Endothelial cell of umbilical vein (primary cell): ENCODE measurements at regions not wholly inside any gene's neighbourhood (a gene's known extent, or its start where the extent isn't known, plus 50 kb on each side); places are given as distances from the start of the nearest gene placed in this dataset.

ENCODE experiments used
- BruUV-seq: library from RNA; stranded (reverse); fragments of 400-500 nt; replicated peaks from 2 replicates; lab custom pipeline; 2021; lab: Mats Ljungman, UMichigan
- CTCF ChIA-PET: fragments of 300-600, 350-600 bp; sonication (Branson Sonifier 250); formaldehyde crosslinking; loops from one replicate; lab custom pipeline; 2021; ENCODE audit warnings: antibody characterized with exemption, inconsistent platforms; lab: Charles Lee
- POLR2A ChIA-PET: fragments of 300-600, 350-600 bp; sonication (Branson Sonifier 250); formaldehyde crosslinking; loops from one replicate; lab custom pipeline; 2021; ENCODE audit warnings: antibody characterized with exemption, inconsistent platforms; lab: Charles Lee
- DNase-seq: peaks from one replicate; pipeline ENCODE4 v3.0.0-alpha.2; 2011; ENCODE audit warnings: low read depth, low spot score
- FAIRE-seq: peaks from 2 replicates; lab custom pipeline; 2011; peaks lifted over from hg19 to GRCh38; lab: Jason Lieb, UNC
- H2AFZ ChIP-seq: 2 replicates; pipeline ENCODE4 v1.6.0; 2012; ENCODE audit warnings: low read depth, low read length, control low read depth, inconsistent platforms
- H3K27ac ChIP-seq: 2 replicates; pipeline ENCODE4 v1.5.1; 2011; ENCODE audit warnings: low read depth, mild to moderate bottlenecking, control low read depth, low read length, moderate library complexity; ENCODE audit not compliant: insufficient read depth
- H3K27me3 ChIP-seq, 2 experiments: 2 replicates each; pipeline versions ENCODE4 v1.6.0 to v1.6.1; 2011; ENCODE audit warnings: low read length in 2 of 2, mixed read lengths in 1 of 2; ENCODE audit not compliant: control insufficient read depth in 2 of 2, insufficient read depth in 2 of 2
- H3K36me3 ChIP-seq, 2 experiments: 2 replicates in 1 of 2; 3 replicates in 1 of 2; pipeline ENCODE4 v1.5.1; 2011; ENCODE audit warnings: low read length in 2 of 2, mild to moderate bottlenecking in 1 of 2, moderate library complexity in 1 of 2; ENCODE audit not compliant: control insufficient read depth in 2 of 2, insufficient read depth in 2 of 2; ENCODE audit errors: extremely low read depth in 1 of 2
- H3K4me1 ChIP-seq: 3 replicates; pipeline ENCODE4 v1.5.1; 2011; ENCODE audit warnings: mild to moderate bottlenecking, low read length; ENCODE audit not compliant: control insufficient read depth, insufficient read depth; ENCODE audit errors: extremely low read depth
- H3K4me2 ChIP-seq: 2 replicates; pipeline ENCODE4 v1.6.1; 2011; ENCODE audit warnings: low read length, control low read depth, mixed read lengths; ENCODE audit not compliant: insufficient read depth
- H3K4me3 ChIP-seq, 3 experiments: fragments of 200-600 bp in 1 of 3; sonication (generic), shearing (Covaris generic) in 1 of 3; replicated peaks in 1 of 3; 2 replicates each; pipeline ENCODE4 v1.5.1; 2011 to 2016; ENCODE audit warnings: control low read depth in 3 of 3, low read length in 3 of 3, mild to moderate bottlenecking in 2 of 3, inconsistent platforms in 1 of 3, low read depth in 1 of 3, moderate library complexity in 1 of 3; ENCODE audit not compliant: insufficient read depth in 1 of 3
- H3K79me2 ChIP-seq: 2 replicates; pipeline ENCODE4 v1.6.0; 2012; ENCODE audit warnings: low read length, inconsistent platforms; ENCODE audit not compliant: control insufficient read depth, insufficient read depth
- H3K9ac ChIP-seq: replicated peaks from 2 replicates; pipeline ENCODE3; 2011; ENCODE audit warnings: low read length, control low read depth; ENCODE audit not compliant: insufficient read depth; ENCODE audit errors: extremely low read depth
- H3K9me1 ChIP-seq: replicated peaks from 3 replicates; pipeline ENCODE4 v1.6.0; 2011; ENCODE audit warnings: mild to moderate bottlenecking, low read length; ENCODE audit not compliant: control insufficient read depth, insufficient read depth; ENCODE audit errors: extremely low read depth
- H3K9me3 ChIP-seq: replicated peaks from 2 replicates; pipeline ENCODE4 v1.5.1; 2012; ENCODE audit warnings: low read length, inconsistent platforms; ENCODE audit not compliant: control insufficient read depth, insufficient read depth
- H4K20me1 ChIP-seq: replicated peaks from 2 replicates; pipeline ENCODE3; 2011; ENCODE audit warnings: mild to moderate bottlenecking, low read length; ENCODE audit not compliant: control insufficient read depth, insufficient read depth; ENCODE audit errors: extremely low read depth
- EZH2 ChIP-seq: IDR thresholded peaks from 2 replicates; pipeline ENCODE4 v1.6.1; 2012; ENCODE audit warnings: borderline replicate concordance, low read depth, mild to moderate bottlenecking, moderate library complexity, low read length, inconsistent platforms; ENCODE audit not compliant: severe bottlenecking
- FOS ChIP-seq: IDR thresholded peaks from 2 replicates; pipeline ENCODE4 v1.6.1; 2011; ENCODE audit warnings: mild to moderate bottlenecking, low read length, moderate library complexity, borderline replicate concordance; ENCODE audit not compliant: insufficient read depth
- GATA2 ChIP-seq: IDR thresholded peaks from 2 replicates; pipeline ENCODE4 v1.7.0; 2011; ENCODE audit warnings: low read depth, mild to moderate bottlenecking, moderate library complexity, mixed read lengths, low read length; ENCODE audit not compliant: insufficient read length, insufficient read depth
- JUN ChIP-seq: IDR thresholded peaks from 2 replicates; pipeline ENCODE4 v1.6.1; 2011; ENCODE audit warnings: borderline replicate concordance, low read depth; ENCODE audit not compliant: insufficient read length, insufficient read depth
- MYC ChIP-seq: IDR thresholded peaks from one replicate; pipeline ENCODE4 v1.6.1; 2011; ENCODE audit warnings: mild to moderate bottlenecking, low read depth, low read length
- POLR2A ChIP-seq: IDR thresholded peaks from 2 replicates; pipeline ENCODE4 v1.6.1; 2012; ENCODE audit warnings: low read depth, mild to moderate bottlenecking, control low read depth, low read length
- POLR2AphosphoS5 ChIP-seq: IDR thresholded peaks from 2 replicates; pipeline ENCODE4 v1.6.1; 2012; ENCODE audit warnings: low read depth, mild to moderate bottlenecking, control low read depth, low read length, moderate library complexity; ENCODE audit not compliant: insufficient read depth
- dilution Hi-C: fragments of 300-500 bp; cut with MboI; formaldehyde crosslinking; loops from one replicate; pipeline ENCODE4 v1.15.0; 2019; ENCODE audit warnings: low sequenced_read_pairs; ENCODE audit not compliant: extremely low pct_ligation_motif_present
- intact Hi-C: fragments of 100-400 bp; cut with micrococcal nuclease; formaldehyde crosslinking; loops from one replicate; pipeline ENCODE4 v1.10.0; 2022
- TF ChIP-seq, protein P1 (sequence below): IDR thresholded peaks from 2 replicates; pipeline ENCODE4 v1.6.1; 2011; ENCODE audit not compliant: insufficient read depth, insufficient read length
- TF ChIP-seq, protein P2 (sequence below), 2 donors: IDR thresholded peaks; 1 replicate in 1 of 2; 2 replicates in 1 of 2; pipeline ENCODE4 v1.5.1; 2011; ENCODE audit warnings: low read length in 2 of 2, mild to moderate bottlenecking in 2 of 2, moderate library complexity in 2 of 2, control low read depth in 1 of 2, inconsistent platforms in 1 of 2, low read depth in 1 of 2; ENCODE audit not compliant: insufficient read depth in 1 of 2; ENCODE audit errors: extremely low read depth in 1 of 2

DNA sequence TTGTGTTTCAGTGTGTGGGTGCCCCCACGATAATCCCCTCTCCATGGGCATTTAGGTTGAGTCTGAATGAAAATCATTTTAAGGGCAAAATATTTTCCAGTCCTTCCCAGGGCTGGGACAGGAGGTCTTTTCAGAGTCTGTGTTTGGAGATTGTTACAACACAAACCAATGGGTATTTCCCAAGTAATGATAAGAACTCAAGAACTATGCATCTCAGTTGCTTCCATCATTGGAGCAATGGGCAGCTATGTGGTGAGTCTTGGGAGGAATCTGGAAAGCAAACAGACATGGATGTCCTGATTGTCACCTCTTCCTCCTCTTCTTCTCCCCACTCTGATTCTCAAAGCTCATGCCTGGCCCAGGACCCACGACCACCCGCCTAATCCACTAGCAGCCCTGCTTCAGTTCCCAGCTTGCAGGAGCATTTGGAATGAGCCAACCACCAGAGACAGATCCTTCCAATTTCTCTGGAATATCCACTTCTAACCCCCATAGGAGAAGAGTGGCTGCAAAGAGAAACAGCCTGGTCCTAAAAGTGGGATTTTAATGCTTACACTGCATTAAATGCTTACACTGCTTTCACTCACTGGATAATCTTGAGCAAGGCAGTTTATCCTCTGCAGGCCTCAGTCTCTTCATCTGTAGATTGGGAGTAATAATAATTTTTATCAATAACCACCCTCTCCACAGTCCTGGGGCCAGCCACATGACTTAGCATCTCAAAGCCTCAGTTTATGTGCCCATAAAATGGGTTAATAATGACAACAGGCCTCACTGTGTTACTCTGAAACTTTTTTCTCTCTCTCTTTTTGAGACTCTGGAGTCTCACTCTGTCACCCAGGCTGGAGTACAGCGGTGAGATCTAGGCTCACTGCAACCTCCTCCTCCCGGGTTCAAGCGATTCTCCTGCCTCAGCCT, 404.3 kb downstream of the MN1 start:
- no peaks in the 10 kb centered on the region for H3K4me1 ChIP-seq
- no peaks in the 10 kb centered on the region for H3K9me1 ChIP-seq
- H3K4me2 ChIP-seq = no peak overlapping the region
- H3K9ac ChIP-seq = no peak overlapping the region
- intact Hi-C loops (no loop called here), dilution Hi-C loops (no loop called here)
- ChIA-PET CTCF (no interaction called here), POLR2A (no interaction called here)
- no peak overlapping the region for H3K27ac ChIP-seq
- no peak overlapping the region for H2AFZ ChIP-seq
- FAIRE-seq (no peak), DNase-seq (no peak)
- BruUV-seq = no TSS peak
- H3K36me3 ChIP-seq = no peaks in the 10 kb centered on the region
- H3K27me3 ChIP-seq = peaks cover 6% of the 10 kb centered on the region in 2 experiments
- no peak for TF ChIP-seq JUN
- TF ChIP-seq POLR2A = no peak
- TF ChIP-seq POLR2AphosphoS5 = no peak
- TF ChIP-seq GATA2 = no peak
- TF ChIP-seq MYC = no peak
- TF ChIP-seq, protein P1, sequence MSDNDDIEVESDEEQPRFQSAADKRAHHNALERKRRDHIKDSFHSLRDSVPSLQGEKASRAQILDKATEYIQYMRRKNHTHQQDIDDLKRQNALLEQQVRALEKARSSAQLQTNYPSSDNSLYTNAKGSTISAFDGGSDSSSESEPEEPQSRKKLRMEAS = no peak
- no peak for TF ChIP-seq EZH2
- TF ChIP-seq FOS = no peak
- TF ChIP-seq, protein P2, sequence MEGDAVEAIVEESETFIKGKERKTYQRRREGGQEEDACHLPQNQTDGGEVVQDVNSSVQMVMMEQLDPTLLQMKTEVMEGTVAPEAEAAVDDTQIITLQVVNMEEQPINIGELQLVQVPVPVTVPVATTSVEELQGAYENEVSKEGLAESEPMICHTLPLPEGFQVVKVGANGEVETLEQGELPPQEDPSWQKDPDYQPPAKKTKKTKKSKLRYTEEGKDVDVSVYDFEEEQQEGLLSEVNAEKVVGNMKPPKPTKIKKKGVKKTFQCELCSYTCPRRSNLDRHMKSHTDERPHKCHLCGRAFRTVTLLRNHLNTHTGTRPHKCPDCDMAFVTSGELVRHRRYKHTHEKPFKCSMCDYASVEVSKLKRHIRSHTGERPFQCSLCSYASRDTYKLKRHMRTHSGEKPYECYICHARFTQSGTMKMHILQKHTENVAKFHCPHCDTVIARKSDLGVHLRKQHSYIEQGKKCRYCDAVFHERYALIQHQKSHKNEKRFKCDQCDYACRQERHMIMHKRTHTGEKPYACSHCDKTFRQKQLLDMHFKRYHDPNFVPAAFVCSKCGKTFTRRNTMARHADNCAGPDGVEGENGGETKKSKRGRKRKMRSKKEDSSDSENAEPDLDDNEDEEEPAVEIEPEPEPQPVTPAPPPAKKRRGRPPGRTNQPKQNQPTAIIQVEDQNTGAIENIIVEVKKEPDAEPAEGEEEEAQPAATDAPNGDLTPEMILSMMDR (IDR thresholded peaks at IDR 0.05; ENCODE audit: extremely low read depth in 1 of 2, insufficient read depth in 1 of 2, low read depth in 1 of 2, low read length in 2 of 2) = no peak
- no peak overlapping the region for H3K4me3 ChIP-seq
- H3K9me3 ChIP-seq = no peaks in the 10 kb centered on the region
- H4K20me1 ChIP-seq = no peaks in the 10 kb centered on the region
- no peaks in the 10 kb centered on the region for H3K79me2 ChIP-seq
